Tibial nerve (tissue), 4 donors: ENCODE measurements at regions not wholly inside any gene's neighbourhood (a gene's known extent, or its start where the extent isn't known, plus 50 kb on each side); places are given as distances from the start of the nearest gene placed in this dataset.

ENCODE experiments used
- EP300 ChIP-seq, 2 donors: sonication (generic); formaldehyde crosslinking; IDR thresholded peaks; one replicate each; pipeline ENCODE4 v1.6.1; 2017; ENCODE audit warnings: antibody characterized with exemption in 2 of 2, mild to moderate bottlenecking in 1 of 2
- POLR2A ChIP-seq, 2 donors: fragments of 450-650 bp; IDR thresholded peaks; one replicate each; pipeline ENCODE4 v1.6.1; 2017; ENCODE audit warnings: antibody characterized with exemption in 2 of 2, mild to moderate bottlenecking in 2 of 2, moderate library complexity in 2 of 2
- TF ChIP-seq, protein P1 (sequence below), 5 experiments: fragments of 200-600 bp in 3 of 5; fragments of 450-650 bp in 2 of 5; sonication (generic) in 3 of 5; IDR thresholded peaks; one replicate each; pipeline ENCODE4 v1.5.1; 2016 to 2019; ENCODE audit warnings: antibody characterized with exemption in 5 of 5, mild to moderate bottlenecking in 3 of 5, moderate library complexity in 2 of 5

DNA sequence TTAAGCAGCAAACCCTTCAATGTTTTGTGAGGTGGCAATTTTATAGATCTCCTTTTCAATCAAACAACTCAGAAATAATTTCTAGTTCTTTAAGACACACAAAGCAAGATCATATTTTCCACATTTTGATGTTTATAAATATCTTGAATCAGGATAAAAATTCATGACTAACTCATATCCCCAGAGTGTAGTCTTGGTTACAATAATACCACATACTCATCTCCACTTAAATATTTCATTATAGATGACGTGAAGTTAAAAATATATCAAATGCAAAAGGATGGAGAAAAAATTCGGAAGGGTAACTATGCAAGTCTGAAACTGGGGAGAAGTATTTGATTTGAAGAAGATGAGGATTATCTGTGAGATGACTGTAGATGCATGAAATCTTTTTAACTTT lies 59.8 kb upstream of the HIVEP1 start:
- TF ChIP-seq, protein P1, sequence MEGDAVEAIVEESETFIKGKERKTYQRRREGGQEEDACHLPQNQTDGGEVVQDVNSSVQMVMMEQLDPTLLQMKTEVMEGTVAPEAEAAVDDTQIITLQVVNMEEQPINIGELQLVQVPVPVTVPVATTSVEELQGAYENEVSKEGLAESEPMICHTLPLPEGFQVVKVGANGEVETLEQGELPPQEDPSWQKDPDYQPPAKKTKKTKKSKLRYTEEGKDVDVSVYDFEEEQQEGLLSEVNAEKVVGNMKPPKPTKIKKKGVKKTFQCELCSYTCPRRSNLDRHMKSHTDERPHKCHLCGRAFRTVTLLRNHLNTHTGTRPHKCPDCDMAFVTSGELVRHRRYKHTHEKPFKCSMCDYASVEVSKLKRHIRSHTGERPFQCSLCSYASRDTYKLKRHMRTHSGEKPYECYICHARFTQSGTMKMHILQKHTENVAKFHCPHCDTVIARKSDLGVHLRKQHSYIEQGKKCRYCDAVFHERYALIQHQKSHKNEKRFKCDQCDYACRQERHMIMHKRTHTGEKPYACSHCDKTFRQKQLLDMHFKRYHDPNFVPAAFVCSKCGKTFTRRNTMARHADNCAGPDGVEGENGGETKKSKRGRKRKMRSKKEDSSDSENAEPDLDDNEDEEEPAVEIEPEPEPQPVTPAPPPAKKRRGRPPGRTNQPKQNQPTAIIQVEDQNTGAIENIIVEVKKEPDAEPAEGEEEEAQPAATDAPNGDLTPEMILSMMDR (IDR thresholded peaks at IDR 0.05) = no peak
- TF ChIP-seq EP300 (IDR thresholded peaks at IDR 0.05) (no peak), POLR2A (IDR thresholded peaks at IDR 0.05) (no peak)
